ENCODE measurements at regions not wholly inside any gene's neighbourhood (a gene's known extent, or its start where the extent isn't known, plus 50 kb on each side); places are given as distances from the start of the nearest gene placed in this dataset.
"Not testable (repeated sequence)": the region's sequence is repeated elsewhere in the genome, so short reads cannot be mapped to it uniquely, and the experiment has no call there.

GRCh38 chr10:121311812-121312443 is 286.3 kb downstream of the FGFR2 start:
- DNase-seq: no peak

GRCh38 chr10:121312587-121312986 is 285.7 kb downstream of the FGFR2 start:
- DNase-seq: no peak

- no peak for DNase-seq
These were observed 284.9 kb downstream of the FGFR2 start for GRCh38 chr10:121313119-121313875.

GRCh38 chr10:121316432-121316831 is 281.8 kb downstream of the FGFR2 start:
- no peak for DNase-seq

- DNase-seq: no peak
These were observed 280.9 kb downstream of the FGFR2 start for GRCh38 chr10:121317374-121317773.

GRCh38 chr10:121322046-121322445 is 276.2 kb downstream of the FGFR2 start:
- DNase-seq: no peak

- no peak for DNase-seq
These were observed 275.5 kb downstream of the FGFR2 start for GRCh38 chr10:121322776-121323175.

GRCh38 chr10:121323443-121323842 is 274.8 kb downstream of the FGFR2 start:
- DNase-seq: no peak

GRCh38 chr10:121324678-121325213 is 273.5 kb downstream of the FGFR2 start:
- DNase-seq: no peak

GRCh38 chr10:121325490-121326231 is 272.6 kb downstream of the FGFR2 start:
- no peak for DNase-seq

- no peak for DNase-seq
These were observed 271.3 kb downstream of the FGFR2 start for GRCh38 chr10:121326905-121327304.

- no peak for DNase-seq
These were observed 270.5 kb downstream of the FGFR2 start for GRCh38 chr10:121327727-121328126.

- not testable (repeated sequence) for DNase-seq
These were observed 268.6 kb downstream of the FGFR2 start for GRCh38 chr10:121329631-121330030.

- no peak for DNase-seq
These were observed 267.7 kb downstream of the FGFR2 start for GRCh38 chr10:121330563-121330962.

- no peak for DNase-seq
These were observed 265.9 kb downstream of the FGFR2 start for GRCh38 chr10:121332353-121332752.

- DNase-seq: no peak
These were observed 265.1 kb downstream of the FGFR2 start for GRCh38 chr10:121332829-121333765.

- DNase-seq: no peak
These were observed 262.8 kb downstream of the FGFR2 start for GRCh38 chr10:121335386-121335925.

- DNase-seq: no peak
These were observed 260.8 kb downstream of the FGFR2 start for GRCh38 chr10:121337427-121337826.

GRCh38 chr10:121338206-121338980 is 259.9 kb downstream of the FGFR2 start:
- DNase-seq: no peak

GRCh38 chr10:121339114-121339513 is 259.1 kb downstream of the FGFR2 start:
- no peak for DNase-seq

GRCh38 chr10:121340271-121340831 is 257.9 kb downstream of the FGFR2 start:
- no peak for DNase-seq

Data from NCI-H526 (cell line).